ENCODE measurements at regions not wholly inside any gene's neighbourhood (a gene's known extent, or its start where the extent isn't known, plus 50 kb on each side); places are given as distances from the start of the nearest gene placed in this dataset.
"Not testable (repeated sequence)": the region's sequence is repeated elsewhere in the genome, so short reads cannot be mapped to it uniquely, and the experiment has no call there.

GRCh38 chr9:107809871-107810460, 320.4 kb upstream of the KLF4 start:
- DNase-seq: peak; percentile 35

DNA sequence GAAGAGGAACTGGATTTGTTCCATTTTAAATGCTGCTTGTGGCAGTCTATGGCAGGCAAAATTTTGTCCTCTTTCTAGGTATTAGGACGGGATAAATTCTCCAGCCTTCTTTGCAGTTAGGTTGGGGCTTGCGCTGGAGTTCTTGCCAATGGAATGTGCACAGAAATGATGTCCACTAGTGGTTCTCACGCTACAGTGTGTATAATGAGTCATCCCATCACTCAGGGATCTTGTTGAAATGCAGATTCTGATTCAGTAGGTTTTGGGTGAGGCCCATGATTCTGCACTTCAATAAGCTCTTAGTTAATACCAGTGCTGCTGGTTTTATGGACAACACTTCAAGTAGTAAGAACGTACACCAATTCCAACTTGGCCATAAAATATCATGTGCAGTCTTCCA, 317.6 kb upstream of the KLF4 start:
- DNase-seq: peak; percentile 59

- DNase-seq: no peak
Measured at GRCh38 chr9:107805201-107805600, 315.6 kb upstream of the KLF4 start.

- DNase-seq: no peak
Measured at GRCh38 chr9:107794259-107794658, 304.7 kb upstream of the KLF4 start.

GRCh38 chr9:107793541-107793940, 304.0 kb upstream of the KLF4 start:
- DNase-seq: peak; percentile 20

DNA sequence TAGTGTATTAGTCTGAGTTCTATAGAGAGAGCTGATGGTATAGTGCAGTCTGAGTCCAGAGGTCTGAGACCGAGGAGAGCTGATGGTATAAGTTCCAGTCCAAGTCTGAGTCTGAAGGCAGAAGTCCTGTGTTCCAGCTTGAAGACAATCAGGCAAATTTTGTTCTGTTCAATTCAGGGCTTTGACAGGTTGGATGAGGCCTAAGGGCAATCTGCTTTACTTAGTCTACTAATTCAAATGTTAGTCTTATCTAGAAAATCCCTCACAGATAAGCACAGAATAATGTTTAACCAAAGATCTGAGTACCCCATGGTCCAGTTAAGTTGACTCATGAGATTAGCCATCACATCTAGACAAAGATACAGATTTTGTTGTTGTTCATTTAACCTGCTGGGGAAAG, 303.0 kb upstream of the KLF4 start:
- no peak for DNase-seq

- DNase-seq: no peak
Measured at GRCh38 chr9:107792006-107792405, 302.4 kb upstream of the KLF4 start.

GRCh38 chr9:107789001-107789700, 299.6 kb upstream of the KLF4 start:
- no peak for DNase-seq

DNA sequence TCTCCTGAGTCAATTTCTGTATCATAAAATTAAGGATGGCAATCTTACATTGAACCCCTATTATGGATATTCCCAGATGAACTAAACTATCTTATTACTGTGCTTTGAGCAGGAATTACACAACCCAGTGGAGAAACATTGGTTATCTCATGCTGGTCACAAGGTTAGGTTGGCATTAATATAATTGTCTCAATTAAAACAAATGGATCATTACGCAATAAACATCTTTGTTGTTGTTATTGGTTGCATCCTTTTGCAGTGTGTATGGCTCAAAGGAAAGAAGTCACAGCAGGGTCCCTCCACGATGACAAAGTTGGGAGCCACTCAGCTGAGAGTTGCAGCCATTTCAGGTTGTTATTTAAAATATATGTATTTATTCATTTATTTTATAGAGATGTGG, 297.0 kb upstream of the KLF4 start:
- DNase-seq: no peak

GRCh38 chr9:107784235-107784958, 294.8 kb upstream of the KLF4 start:
- DNase-seq: peak; percentile 66

DNA sequence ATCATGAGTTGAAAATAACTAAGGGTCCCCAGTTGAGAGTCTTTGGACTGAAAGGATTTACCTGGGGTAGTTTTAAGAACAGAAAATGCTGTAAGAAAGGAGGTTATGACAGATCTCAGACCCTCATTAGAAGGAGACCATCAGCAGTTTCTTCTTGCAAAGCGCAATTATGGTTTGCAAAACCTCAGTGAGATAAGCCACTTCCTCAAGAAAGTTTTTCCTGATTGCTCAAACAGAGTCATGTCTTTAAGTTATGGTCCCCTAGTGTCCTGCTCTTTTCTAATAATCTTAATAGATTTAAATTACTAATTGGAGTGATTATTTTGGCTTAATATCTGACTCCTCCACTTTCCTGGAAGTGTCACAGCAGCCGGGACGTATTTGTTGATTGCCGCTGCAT, 293.2 kb upstream of the KLF4 start:
- no peak for DNase-seq

- DNase-seq: peak; percentile 79
Measured at GRCh38 chr9:107782381-107782780, 292.8 kb upstream of the KLF4 start.

DNA sequence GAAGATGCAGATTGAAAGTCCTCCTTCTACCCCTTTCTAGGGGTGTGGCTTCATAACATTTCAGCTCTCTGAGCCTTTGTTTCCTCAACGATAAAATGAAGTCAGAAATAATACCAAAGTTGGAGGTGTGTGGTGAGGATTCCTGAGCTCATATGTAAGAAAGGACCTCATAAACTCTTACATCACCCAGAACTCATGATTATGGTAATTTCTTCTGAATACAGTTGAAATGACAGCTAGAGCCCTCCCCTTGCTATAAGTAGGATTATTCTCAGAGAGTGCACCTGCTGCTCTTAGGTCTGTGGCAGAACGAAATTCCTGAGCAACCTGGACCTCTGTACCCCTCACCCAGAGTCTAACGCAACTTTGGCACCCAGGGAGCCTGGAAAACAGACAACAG, 291.4 kb upstream of the KLF4 start:
- DNase-seq: no peak

DNA sequence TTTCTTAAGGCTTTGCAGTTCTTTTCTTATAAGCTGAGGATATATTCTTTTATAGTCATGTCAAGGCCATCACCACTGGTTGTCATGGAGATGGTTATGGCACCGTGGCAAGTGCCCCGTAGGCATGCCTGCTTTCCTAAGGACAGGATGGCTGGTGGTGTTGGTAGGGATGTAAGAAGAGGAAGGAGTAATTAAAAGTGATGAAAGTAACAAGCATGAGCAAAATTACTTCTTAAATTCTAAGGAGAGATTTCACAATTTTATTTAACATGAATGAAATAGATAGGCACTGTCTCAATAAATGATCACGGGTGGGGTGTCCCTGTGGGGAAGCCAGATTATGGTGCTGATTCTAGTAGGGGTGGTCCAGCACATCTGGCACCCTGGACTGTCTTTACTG, 290.2 kb upstream of the KLF4 start:
- no peak for DNase-seq

DNA sequence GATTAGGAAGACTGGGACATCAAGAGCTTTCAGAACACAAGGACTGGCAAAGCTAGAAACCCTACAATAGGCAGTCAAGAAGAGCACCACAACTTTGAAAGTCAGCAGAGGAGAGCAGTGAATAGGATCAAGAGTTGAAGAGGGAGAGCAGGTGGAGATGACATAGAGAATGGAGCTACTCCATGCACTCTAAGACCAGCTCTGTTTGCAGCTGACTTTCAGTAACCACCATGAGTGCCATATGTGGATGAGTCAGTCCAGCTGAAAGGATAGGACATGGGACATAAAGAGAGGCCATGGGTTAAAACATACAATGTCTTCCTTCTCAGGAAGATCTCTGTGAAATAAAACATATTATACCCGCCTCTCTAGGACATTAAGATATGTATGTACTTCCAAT, 289.1 kb upstream of the KLF4 start:
- DNase-seq: no peak

- not testable (repeated sequence) for DNase-seq
Measured at GRCh38 chr9:107774099-107774498, 284.5 kb upstream of the KLF4 start.

DNA sequence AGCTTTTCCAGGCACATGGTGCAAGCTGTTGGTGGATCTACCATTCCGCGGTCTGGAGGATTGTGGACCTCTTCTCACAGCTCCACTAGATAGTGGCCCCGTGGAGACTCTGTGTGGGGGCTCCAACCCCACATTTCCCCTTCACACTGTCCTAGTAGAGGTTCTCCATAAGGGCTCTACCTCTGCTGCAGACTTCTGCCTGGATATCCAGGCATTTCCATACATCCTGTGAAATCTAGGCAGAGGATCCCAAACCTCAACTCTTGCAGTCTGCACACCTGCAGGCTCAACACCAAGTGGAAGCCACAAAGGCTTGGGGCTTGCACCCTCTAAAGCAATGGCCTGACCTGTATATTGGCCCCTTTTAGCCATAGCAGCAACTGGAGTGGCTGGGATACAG, 283.4 kb upstream of the KLF4 start:
- no peak for DNase-seq

GRCh38 chr9:107770716-107771115, 281.1 kb upstream of the KLF4 start:
- no peak for DNase-seq

DNA sequence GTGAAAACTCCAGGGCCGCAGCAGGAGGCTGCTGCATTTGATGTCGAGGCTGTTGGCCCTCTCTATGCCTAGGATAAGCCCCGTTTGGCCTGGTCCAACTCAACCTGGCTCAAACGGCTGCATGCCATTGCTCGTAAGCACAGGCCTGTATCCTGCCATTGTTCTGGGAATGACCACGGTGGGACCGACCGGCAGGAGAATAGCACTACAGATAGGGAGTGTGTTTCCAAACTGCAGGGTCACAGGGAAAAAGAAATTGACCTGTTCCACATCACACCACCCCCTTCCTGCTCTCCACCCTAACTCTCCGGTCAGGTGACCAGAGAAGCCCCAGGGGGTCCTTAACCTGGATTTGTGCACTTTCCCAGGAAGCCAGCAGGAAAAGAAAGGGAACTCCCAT, 278.7 kb upstream of the KLF4 start:
- no peak for DNase-seq

- no peak for DNase-seq
Measured at GRCh38 chr9:107767711-107768110, 278.1 kb upstream of the KLF4 start.

GRCh38 chr9:107763469-107763868, 273.9 kb upstream of the KLF4 start:
- not testable (repeated sequence) for DNase-seq

GRCh38 chr9:107761307-107761706, 271.7 kb upstream of the KLF4 start:
- DNase-seq: no peak

DNA sequence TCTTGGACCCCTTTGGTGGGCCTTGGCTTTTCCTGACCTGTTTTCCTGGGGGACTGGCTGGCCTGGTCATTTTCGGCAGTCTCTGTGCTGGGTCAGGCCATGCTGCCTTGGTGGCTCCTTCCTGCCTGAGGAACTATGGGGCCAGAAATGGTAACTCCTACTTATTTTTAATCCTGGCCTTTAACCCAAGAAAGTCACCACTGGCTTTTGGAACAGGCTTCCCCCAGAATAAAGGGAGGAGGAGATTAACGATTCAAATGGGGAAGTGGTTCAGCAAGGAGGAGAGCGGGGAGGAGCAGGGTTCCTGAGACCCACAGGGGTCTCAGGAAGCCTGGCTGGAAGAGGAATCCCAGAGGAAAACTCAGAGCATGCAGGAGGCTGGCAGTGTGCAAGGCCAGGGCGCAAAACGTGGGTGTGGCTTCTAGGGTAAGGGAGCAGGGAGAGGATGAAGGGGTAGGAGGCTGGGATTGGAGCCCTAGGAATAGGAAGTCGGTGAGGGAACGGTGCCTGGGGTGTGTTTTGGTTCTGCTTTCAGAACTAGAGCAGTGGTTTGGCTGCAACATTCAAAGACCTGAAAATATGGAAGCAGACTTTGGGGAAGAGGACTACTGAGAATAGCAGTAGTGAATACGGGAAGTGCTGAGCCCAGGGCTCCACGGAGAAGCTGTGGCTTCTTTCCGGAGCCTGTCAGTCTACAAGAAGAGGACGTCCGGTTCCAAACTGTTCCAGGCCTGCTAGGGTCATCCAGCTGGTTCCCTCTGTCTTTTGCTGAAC, 271.1 kb upstream of the KLF4 start:
- DNase-seq: no peak

- DNase-seq: no peak
Measured at GRCh38 chr9:107759823-107760166, 270.2 kb upstream of the KLF4 start.
